ENCODE measurements at regions not wholly inside any gene's neighbourhood (a gene's known extent, or its start where the extent isn't known, plus 50 kb on each side); places are given as distances from the start of the nearest gene placed in this dataset.
"Not testable (repeated sequence)": the region's sequence is repeated elsewhere in the genome, so short reads cannot be mapped to it uniquely, and the experiment has no call there.

DNA sequence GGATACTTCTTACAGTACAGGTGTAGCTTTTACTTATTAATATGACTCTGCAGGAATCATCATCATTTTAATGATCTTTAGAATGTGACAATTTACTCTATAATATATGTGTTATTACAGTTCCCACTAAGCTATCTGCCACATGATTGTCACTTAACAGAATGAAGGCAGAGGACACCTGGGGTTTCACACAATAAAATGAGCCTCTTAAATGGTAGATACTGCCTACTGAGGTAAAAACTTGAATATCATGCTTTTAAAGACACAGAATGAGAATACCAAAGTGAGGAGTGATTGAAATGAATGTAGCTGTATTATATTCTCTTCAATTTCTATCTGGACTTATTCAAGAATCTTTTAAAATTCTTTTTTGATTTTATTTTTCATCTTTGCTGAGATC, 1255.3 kb upstream of the LRRN3 start:
- no peak for DNase-seq

DNA sequence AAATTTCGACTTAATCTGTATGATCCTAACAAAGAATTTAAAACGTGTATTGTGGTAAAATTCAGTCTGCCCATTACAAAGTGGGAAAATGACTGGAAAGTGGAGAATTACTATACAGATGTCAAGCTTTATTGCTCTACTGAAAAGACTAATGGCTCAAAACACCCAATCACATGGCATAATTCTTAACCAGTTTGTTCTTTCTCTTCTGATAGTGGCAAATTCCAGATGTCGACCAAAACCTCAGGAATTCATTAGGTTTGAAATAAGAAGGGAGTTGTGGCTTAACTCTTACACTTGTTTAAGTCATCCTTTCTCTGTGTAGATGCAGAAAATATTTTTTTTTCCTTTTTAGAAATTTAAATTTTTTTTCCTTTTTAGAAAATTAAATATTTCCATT, 1254.9 kb upstream of the LRRN3 start:
- DNase-seq: no peak

DNA sequence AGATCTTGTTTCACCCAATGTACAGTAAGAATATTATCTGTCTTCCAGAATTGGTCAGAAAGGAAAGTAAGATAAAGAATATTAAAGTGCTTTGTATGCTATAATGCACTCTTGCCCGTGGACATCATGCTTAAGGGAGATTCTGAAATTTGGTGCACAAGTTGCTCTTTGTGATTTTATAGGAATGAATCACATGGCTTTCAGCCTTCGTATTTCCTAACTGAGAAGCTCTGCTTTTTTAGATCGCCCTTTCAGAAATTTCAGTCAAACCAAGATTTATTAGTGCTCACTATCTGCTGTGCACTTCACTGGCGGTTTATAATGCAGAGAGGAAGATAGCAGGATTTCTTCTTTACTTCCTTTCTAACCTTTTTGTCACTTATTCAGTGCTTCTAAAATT, 1248.5 kb upstream of the LRRN3 start:
- DNase-seq: no peak

DNA sequence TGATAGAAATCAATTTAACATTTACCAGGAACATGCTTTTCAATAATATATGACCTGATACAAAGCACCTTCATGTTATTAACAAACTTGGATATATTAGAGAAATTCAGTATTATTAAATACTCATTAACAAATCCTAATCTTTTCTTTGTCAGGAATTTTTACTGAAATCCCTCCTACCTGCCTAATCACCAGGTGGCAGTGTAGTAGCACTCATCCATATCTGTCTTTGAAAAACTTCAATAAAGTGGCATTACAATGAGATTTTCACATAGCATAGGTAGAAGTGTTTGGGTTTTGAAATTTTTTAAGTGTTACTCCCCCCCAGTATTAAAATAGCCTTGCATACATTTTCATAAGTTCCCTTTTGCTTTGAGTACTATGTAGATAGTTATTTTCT, 1246.6 kb upstream of the LRRN3 start:
- DNase-seq: no peak

DNA sequence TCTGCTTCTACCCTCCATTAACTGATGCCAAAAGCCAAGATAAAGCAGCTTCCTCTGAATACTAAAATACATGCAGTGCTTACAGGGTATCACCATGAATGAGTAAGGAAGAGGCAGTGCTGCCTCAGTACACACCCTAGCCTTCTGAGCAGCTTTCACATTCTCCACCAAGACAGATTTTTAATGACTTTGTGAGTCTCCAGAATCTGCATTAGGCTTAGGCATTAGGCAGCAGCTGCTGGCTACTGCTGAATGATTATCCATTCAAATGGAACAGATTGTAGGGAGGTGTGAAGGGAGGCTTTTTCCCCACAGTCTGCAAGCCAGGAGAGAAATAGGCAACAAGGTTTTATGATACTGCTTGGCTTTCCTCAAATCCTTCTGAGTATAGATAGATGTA, 1226.7 kb upstream of the LRRN3 start:
- DNase-seq: no peak

DNA sequence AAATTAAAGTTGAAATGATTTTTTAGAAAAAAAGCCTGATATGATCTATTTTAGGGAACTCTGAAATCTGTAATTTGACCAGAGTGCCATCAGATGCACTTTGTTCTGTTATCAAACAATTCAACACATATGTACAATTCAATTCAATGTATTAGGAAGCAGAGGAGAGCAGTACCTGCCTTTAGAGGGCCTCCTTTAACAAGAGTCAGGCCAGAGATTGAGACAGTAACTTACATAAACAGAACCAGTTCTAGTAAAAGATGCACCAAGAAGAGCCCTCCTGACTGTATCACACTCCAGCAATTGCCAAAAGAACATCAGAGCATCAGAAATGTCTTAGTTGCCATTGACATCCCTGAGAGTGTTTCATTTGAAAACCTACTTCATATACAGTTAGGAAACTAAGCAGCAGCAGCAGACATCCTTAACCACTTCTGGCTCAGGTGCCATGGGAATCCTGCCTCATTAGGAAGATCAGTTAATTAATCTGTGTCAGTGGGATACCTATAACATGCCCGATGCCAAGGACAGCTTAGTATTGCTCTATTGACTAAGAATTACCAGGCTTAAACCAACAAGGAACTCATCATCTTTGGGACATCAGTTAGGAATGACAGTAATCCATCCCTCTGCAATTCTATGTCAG, 1222.6 kb upstream of the LRRN3 start:
- DNase-seq: no peak

DNA sequence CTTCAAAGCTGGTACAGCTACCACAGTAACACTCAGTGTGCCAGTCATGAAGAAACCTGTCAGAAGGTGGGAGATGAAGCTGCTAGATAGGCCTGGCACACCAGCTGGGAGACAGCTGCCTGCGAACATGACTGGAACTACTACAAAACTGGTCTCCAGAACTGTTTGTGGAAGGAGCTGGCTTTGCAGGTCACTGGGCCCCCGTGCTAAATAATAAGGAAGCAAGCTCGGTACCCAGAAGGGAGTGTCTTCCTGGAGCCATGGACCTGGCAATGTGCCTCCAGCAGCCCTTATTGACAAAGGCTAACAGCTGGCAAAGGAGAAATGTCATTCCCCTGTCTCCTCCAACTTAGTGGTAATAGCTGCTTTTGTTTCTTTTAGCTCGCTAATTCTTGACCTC, 1217.6 kb upstream of the LRRN3 start:
- no peak for DNase-seq

DNA sequence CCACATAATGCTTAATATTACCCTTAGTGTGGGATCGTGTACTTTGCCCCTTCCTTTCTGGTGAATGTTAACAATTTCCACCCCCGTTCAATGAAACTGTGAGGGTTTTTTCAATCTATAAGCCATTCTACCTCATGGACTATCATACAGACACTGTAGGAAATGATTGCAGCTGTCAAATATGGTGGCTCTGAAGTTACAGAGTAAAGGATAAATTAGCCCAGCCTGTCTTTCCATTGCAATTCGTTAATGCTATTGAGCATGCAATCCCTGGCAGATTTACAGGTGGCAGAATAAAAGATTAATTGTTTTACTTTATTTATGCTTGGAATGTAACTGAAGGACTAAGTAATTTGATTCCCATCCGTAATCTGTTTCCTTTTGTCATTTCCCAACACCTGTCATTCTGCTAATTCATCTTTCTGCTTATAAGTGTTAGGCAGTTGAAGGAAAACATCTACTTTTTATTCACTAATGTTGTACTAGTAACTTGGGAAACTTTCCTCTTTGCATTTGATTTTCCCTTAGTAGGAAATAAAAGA, 1211.6 kb upstream of the LRRN3 start:
- no peak for DNase-seq

DNA sequence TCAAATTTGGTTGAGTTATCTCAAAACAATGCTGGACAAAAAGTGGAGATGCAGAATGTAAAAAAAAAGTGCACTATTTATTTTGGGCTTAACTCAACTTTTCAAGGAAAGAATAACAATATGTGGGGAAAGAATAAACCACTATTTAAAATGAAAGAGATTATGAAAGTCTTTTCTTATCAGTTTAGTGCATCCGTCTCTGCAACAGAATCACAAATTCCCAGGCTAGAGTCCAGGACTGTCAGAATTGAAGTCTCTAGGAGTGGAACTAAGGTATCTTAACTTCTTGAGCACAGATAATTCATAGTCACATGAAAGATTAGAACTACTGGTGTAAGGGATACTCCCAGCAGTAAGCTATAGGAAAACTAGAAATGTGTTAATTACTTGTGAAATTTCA, 1200.3 kb upstream of the LRRN3 start:
- no peak for DNase-seq

DNA sequence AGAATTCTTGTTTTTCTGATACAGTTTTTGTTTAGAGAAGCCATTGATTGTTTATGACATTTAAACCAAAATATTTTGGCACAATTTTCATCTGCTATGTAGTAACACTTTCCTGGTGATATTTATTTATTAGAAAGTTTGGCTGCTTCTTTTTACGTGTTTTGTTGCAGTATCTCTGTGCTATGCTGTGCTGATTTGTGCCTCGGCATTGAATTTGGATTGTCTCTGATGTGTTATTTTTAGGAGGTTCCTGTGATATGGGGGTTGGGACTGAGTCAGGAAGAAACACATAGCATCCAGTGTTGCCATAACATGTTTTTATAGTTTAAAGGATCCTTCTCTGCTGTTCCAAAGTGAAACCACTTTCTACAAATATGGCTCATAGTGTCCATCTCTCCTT, 1197.7 kb upstream of the LRRN3 start:
- DNase-seq: no peak

DNA sequence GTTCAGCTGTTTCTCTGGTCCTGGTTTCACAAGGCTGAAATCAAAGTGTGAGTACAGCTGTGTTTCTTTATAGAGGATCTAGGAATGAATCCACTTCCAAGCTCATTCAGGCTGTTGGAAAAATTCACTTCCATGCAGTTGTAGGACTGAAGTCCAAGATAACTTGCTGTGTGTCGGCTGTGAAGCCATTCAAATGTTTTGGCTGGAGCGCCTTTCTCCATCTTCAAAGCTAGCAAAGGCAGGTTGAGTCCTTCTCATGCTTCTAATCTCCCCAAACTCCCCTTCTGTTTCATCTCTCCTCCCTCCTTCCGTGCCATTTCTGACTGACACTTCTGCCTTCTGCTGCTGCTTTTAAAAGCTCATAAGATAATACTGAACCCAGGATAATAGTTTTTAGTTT, 1195.4 kb upstream of the LRRN3 start:
- DNase-seq: no peak

DNA sequence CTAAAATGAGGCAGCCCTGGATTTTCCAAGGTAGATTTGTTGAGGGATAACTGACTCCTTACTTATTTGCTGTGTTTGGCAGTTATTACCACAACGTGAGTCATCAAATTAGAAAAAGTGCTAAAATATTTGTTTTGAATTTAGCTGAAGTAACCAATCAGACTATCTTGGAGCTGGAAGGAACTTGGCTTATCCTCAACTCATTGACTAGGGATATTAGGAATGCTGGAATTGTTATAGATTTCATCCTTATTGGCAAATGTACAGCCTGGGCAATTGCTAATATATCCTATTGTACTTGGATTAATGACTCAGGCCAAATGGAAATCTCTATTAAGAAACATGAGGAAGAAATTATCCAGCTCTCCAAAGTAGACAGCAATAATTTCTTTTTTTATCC, 1189.0 kb upstream of the LRRN3 start:
- DNase-seq: peak; percentile 44

DNA sequence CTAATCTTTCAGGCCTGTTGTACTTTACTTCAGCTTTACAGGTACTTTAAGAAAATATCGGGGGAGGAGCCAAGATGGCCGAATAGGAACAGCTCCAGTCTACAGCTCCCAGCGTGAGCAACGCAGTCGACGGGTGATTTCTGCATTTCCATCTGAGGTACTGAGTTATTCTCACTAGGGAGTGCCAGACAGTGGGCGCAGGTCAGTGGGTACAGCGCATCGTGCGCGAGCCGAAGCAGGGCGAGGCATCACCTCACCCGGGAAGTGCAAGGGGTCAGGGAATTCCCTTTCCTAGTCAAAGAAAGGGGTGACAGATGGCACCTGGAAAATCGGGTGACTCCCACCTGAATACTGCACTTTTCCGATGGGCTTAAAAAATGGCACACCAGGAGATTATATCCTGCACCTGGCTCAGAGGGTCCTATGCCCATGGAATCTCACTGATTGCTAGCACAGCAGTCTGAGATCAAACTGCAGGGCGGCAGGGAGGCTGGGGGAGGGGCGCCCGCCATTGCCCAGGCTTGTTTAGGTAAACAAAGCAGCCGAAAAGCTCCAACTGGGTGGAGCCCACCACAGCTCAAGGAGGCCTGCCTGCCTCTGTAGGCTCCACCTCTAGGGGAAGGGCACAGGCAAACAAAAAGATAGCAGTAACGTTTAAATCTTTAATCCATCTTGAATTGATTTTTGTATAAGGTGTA, 1185.4 kb upstream of the LRRN3 start:
- DNase-seq: not testable (repeated sequence)

DNA sequence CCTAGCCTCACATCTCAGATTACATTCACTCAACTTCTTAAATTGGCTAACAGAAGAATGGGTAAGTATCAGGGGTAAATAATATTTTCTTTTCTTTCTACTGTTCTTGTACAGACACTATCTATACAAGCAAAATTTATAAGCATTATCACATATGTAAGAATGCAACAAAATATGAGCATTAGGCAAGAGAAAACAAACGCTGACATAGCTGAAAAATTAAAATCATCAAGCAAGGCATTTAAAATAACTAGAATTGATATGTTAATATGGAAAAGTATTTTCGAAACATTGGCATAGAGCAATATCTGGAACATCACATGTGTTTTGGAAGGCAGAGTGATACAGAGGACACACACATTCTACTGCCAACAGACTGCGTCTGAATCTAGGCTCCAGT, 1175.3 kb upstream of the LRRN3 start:
- no peak for DNase-seq

DNA sequence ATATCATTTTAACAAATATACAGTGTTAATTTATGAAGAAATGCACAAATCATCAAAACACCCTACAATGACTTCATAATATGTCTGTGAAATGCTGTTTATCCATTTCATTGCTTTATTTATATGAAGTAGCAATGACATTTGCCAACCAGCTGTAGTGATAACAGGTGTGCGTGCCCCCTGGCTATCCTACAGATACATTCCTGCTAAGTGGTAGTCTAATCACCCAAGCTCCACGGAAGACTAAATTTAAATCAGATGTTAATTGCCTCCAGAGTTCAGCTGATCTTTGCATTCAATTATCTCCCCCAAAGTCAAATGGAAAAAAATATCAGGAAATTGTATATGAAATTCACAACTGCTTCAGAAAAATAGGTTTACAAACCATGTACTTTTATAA, 1164.2 kb upstream of the LRRN3 start:
- DNase-seq: no peak

DNA sequence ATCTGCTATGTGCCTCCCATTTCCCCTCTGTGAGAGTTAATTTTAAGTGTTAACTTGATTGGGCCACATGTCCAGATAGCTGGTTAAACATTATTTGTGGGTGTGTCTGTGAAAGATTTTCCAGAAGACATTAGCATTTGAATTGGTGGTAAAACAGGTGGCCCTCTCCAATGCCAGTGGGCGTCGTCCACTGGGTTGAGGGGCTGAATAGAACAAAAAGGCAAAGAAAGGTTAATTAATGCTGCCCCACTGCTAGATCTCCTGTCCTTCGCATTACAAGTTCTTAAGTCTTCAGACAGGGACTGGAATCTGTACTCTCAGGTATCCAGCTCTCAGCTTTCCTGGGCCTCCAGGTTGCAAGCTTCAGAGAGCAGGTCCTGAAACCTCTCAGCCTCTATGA, 1160.9 kb upstream of the LRRN3 start:
- no peak for DNase-seq

DNA sequence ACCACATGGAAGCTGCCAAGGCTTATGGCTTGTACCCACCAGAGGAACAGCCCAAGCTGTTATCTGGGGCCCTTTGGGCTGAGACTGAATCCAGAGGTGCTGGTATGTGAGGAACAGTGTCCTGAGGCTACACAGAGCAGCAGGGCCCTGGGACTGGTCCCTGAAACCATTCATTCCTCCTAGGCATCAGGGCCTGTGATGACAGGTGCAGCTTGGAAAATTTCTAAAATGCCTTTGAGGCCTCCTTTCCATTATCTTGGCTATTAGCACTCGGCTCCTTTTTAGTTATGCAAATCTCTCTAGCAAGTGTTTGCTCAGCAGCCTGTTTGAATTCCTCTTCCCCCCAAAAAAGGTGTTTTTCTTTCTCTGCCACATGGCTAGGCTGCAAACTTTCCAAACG, 1151.7 kb upstream of the LRRN3 start:
- DNase-seq: no peak

DNA sequence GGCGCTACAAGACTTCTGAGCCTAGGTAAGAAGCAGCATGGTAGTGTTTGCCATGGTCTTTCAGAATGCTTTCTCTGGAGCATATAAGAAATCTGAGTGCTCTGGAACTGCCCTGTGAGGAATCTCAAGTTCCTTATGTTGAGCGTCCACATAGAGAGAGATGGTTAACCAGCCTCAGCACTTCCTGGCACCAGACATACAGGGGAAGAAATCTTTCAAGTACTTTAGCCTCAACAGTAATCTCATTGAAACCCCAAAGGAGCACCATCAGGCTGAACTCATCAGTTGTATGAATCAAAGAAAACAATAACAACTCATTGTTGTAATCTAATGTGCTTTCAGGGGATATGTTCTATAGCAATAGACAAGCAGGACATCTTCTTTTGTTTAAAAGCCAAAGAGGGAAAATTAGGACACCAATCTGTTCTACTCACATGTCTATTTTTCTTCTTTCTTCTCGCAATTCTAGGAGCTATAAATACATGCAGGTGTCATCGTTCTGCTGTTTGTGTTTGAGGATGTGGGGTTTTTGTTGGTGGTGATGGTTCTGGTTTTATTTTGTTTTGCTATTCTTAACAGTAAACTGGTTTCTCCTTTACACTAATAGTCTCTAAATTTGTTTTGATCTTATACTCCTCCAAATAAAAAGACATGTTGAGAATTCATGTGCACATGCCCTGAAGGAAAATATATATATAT, 1145.0 kb upstream of the LRRN3 start:
- no peak for DNase-seq

DNA sequence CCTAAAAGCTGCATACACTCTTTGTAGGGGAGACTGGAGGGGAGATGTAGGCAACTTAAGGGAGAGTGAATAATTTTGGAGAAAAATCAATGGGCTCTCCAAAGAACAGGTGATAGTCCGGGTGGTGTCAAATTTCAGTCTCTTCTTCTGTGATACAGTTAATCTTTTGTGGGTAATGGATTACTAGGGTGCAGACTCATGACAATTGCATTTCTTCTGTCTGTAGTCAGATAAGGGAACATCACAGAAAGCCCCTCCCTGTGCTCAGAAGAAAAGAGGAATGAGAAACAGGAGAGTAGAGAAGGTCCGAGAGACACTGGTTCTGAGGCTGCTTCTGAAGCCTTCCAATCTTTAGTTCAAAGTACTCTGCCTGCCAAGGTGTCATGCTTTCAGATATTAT, 1140.7 kb upstream of the LRRN3 start:
- no peak for DNase-seq

DNA sequence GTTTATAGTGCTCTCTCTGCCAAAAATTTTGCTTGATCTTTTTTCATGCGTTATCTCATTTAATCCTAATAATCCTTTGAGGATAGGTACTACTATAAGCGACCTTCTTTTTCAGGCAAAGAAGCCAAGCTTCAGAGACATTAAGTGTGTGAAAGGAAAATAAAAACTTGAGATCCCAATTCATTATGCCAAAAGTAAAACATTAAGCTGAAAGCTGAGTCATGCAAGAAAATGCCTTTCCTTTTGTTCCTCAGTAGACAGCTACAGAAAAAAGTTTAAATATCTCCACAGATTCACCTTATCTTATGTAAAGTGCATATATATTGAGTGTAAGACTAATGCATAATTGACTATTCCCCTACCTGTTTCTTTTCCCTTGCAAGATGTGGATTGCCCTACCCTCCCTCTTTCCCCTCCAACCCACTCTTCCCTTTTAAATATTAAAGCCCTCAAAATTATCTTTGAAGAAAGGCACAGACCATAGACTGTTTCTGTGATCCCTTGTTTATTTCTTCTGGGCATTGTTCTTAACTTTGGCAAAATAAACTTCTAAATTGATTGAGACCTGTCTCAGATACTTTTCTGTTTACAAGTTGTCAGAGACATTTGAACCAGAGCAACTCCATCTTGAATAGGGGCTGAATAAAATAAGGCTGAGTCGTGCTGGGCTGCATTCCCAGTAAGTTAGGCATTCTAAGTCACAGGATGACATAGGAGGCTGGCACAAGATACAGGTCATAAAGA, 1139.9 kb upstream of the LRRN3 start:
- DNase-seq: no peak

DNA sequence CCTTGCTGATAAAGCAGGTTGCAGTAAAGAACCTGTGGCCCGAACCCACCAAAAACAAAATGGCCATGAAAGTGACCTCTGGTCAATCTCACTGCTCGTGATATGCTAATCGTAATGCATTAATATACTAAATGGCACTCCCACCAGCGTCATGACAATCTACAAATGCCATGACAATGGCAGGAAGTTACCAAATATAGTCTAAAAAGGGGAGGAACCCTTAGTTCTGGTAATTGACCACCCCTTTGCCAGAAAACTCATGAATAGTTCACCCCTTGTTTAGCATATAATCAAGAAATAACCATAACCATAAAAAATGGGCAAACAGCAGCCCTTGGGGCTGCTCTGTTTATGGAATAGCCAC, 1139.4 kb upstream of the LRRN3 start:
- DNase-seq: no peak

DNA sequence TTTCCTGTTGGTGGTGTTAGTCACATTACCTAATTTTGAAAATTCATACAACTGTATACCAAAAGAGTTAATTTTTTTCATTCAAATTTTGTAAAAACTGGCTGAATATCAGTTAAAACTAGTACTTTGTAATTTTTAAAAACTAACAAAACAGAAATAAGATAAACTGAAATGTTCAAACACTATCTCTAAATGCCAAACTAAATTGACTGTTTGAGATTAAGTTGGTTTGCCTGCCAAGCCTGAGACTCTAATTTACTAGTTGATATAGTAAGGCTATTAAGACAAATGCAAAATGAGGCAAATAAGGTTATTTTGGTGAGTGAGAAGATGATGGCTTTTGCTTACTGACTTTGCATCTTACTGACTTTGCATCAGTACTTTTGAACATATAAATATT, 1134.9 kb upstream of the LRRN3 start:
- DNase-seq: no peak

DNA sequence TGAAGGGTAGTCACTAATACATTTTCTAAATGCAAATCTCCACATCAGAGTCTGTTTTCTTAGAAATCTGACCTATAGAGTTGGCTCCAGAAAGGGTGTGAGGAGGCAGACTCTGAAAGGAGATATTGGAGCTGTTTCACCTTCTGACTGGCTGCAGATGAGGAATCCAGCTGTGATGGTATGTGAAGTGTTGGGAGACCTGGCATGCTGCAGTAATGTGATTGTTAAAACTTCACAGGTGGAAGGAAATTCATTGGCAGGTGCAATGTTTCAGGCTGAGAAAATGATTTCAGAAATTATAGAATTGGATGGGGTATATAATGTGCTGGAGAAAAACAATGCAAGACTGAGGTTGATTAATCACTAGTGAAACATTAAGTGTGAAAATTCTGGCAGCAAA, 1134.0 kb upstream of the LRRN3 start:
- no peak for DNase-seq

DNA sequence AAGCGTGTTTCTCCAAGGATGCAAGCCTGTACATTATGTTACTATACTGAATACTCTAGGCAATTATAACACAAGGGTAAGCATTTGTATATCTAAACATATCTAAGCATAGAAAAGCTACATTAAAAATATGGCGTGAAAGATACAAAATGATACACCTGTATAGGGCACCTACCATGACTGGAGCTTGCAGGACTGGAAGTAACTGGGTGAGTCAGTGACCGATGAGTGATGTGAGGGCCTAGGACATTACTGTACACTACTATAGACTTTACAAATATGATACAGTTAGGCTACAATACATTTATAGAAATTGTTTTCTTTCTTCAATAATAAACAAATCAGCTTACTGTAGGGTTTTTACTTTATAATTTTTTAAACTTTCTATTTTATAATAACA, 1127.2 kb upstream of the LRRN3 start:
- DNase-seq: no peak

Data from fibroblast of skin of right quadriceps (primary cell).